Panc1 (cell line): ENCODE measurements at regions not wholly inside any gene's neighbourhood (a gene's known extent, or its start where the extent isn't known, plus 50 kb on each side); places are given as distances from the start of the nearest gene placed in this dataset.

ENCODE experiments used
- ATAC-seq: fragments of 200-7000 bp; cut with Tn5 transposase; 2 replicates; pipeline ENCODE4 v1.9.1; 2020; ENCODE audit warnings: mild to moderate bottlenecking, moderate library complexity
- BruUV-seq: library from RNA; stranded (reverse); fragments of 400-500 nt; replicated peaks from 2 replicates; lab custom pipeline; 2021; lab: Mats Ljungman, UMichigan
- CTCF ChIA-PET: fragments of 300-600 bp; sonication (Branson Sonifier 250); formaldehyde crosslinking; loops from one replicate; lab custom pipeline; 2022; ENCODE audit warnings: antibody characterized with exemption; lab: Charles Lee
- POLR2A ChIA-PET: fragments of 300-600 bp; sonication (Branson Sonifier 250); formaldehyde crosslinking; loops from one replicate; lab custom pipeline; 2022; ENCODE audit warnings: antibody characterized with exemption; lab: Charles Lee
- DNase-seq: peaks from one replicate; pipeline ENCODE4 v3.0.0-alpha.2; 2010; ENCODE audit warnings: low read depth, low spot score
- H3K27ac ChIP-seq: 2 replicates; pipeline ENCODE4 v1.5.1; 2011; ENCODE audit warnings: mild to moderate bottlenecking, low read length, inconsistent platforms
- H3K27me3 ChIP-seq: fragments of 200-500 bp; sonication (Bioruptor generic); 2 replicates; pipeline ENCODE4 v1.6.0; 2014; ENCODE audit warnings: low read length, inconsistent platforms; ENCODE audit not compliant: control insufficient read depth, insufficient read depth
- H3K36me3 ChIP-seq: fragments of 200-500 bp; sonication (Bioruptor generic); 2 replicates; pipeline ENCODE4 v1.5.1; 2014; ENCODE audit warnings: inconsistent platforms, mild to moderate bottlenecking, low read length, moderate library complexity; ENCODE audit not compliant: control insufficient read depth, insufficient read depth
- H3K4me1 ChIP-seq: 2 replicates; pipeline ENCODE4 v1.5.1; 2011; ENCODE audit warnings: inconsistent platforms, mild to moderate bottlenecking, low read length, moderate library complexity; ENCODE audit not compliant: control insufficient read depth, insufficient read depth
- H3K4me3 ChIP-seq, 2 experiments: 2 replicates each; pipeline ENCODE4 v1.5.1; 2011 to 2012; ENCODE audit warnings: low read depth in 2 of 2, low read length in 2 of 2, mild to moderate bottlenecking in 2 of 2, inconsistent platforms in 1 of 2, moderate library complexity in 1 of 2
- H3K9me3 ChIP-seq: fragments of 200-500 bp; sonication (Bioruptor generic); 2 replicates; pipeline ENCODE4 v1.5.1; 2014; ENCODE audit warnings: low read depth, mild to moderate bottlenecking, inconsistent platforms, low read length, moderate library complexity; ENCODE audit not compliant: control insufficient read depth, insufficient read depth
- POLR2AphosphoS5 ChIP-seq: IDR thresholded peaks from 2 replicates; pipeline ENCODE4 v1.6.1; 2012; ENCODE audit warnings: mild to moderate bottlenecking, low read depth, low read length, moderate library complexity
- SIN3A ChIP-seq: IDR thresholded peaks from 2 replicates; pipeline ENCODE4 v1.6.1; 2012; ENCODE audit warnings: low read depth, mild to moderate bottlenecking, low read length, moderate library complexity, borderline replicate concordance; ENCODE audit not compliant: insufficient read depth
- TCF7L2 ChIP-seq: IDR thresholded peaks from 2 replicates; pipeline ENCODE4 v1.6.1; 2011; ENCODE audit warnings: mild to moderate bottlenecking, low read depth, low read length, inconsistent platforms
- in situ Hi-C: cut with HindIII; loops from 2 replicates; pipeline ENCODE4 v1.10.0; 2016; ENCODE audit warnings: low sequenced_read_pairs, low pct_unique_long_range_greater_than_20kb
- intact Hi-C: fragments of 100-400 bp; cut with micrococcal nuclease; formaldehyde crosslinking; loops from one replicate; pipeline ENCODE4 v1.10.0; 2022; ENCODE audit not compliant: unreplicated experiment
- TF ChIP-seq, protein P1 (sequence below), 2 experiments: IDR thresholded peaks; 2 replicates each; pipeline ENCODE4 v1.6.1; 2011 to 2012; ENCODE audit warnings: low read depth in 2 of 2, control low read depth in 1 of 2, low read length in 1 of 2, mild to moderate bottlenecking in 1 of 2, moderate library complexity in 1 of 2; ENCODE audit not compliant: insufficient read depth in 1 of 2
- TF ChIP-seq, protein P2 (sequence below): fragments of 450-650 bp; IDR thresholded peaks from 2 replicates; pipeline ENCODE4 v1.5.1; 2017; ENCODE audit warnings: mild to moderate bottlenecking

DNA sequence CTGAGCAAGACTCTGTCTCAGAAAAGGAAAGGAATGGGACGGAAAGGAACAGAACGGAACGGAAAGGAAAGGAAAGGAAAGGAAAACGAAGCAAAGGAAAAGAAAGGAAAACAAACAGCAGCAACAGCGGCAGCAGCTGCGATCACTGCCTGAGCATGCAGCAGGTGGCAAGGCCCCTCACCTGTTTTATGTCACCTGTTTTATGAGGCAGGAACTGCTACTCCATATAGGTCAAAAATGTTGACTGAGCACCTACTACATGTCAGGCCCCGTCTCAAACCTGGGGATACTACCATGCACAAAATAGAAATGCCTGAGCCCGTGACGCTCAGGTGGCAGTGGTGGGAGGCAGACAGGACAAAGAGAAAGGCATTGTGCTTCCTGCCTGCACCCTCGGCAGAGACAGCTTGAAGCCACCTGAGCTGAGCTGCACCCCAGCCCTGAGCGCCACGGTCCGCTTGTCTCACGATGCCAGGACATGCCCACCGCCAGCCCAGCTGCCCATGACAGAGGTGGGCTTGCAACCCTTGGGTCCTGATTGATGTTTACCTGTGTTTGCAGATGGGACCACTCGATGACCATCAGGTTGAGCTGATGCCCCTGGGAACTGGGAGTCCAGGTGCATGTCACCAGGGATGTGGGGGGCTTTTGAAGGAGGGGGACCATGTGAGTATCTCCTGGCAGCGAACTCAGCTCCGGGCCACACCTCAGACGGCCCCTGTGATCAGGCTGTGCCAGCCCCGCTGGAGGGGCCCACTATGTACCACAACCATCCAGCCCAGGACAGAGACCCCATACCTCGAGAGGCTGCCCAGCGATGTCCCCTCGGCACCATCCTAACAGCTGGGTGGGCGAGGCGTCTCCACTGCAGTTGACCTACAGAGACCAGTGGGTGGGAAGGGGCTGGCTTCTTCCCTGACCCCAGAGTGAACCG, 77.4 kb downstream of the RMI2 start:
- Histone ChIP-seq H3K36me3 (no peaks in the 10 kb centered on the region), H3K4me1 (no peaks in the 10 kb centered on the region), H3K4me3 (no peak overlapping the region), H3K9me3 (no peaks in the 10 kb centered on the region), H3K27me3 (no peaks in the 10 kb centered on the region), H3K27ac (no peak overlapping the region)
- ATAC-seq, result no peak
- TF ChIP-seq, protein P1, sequence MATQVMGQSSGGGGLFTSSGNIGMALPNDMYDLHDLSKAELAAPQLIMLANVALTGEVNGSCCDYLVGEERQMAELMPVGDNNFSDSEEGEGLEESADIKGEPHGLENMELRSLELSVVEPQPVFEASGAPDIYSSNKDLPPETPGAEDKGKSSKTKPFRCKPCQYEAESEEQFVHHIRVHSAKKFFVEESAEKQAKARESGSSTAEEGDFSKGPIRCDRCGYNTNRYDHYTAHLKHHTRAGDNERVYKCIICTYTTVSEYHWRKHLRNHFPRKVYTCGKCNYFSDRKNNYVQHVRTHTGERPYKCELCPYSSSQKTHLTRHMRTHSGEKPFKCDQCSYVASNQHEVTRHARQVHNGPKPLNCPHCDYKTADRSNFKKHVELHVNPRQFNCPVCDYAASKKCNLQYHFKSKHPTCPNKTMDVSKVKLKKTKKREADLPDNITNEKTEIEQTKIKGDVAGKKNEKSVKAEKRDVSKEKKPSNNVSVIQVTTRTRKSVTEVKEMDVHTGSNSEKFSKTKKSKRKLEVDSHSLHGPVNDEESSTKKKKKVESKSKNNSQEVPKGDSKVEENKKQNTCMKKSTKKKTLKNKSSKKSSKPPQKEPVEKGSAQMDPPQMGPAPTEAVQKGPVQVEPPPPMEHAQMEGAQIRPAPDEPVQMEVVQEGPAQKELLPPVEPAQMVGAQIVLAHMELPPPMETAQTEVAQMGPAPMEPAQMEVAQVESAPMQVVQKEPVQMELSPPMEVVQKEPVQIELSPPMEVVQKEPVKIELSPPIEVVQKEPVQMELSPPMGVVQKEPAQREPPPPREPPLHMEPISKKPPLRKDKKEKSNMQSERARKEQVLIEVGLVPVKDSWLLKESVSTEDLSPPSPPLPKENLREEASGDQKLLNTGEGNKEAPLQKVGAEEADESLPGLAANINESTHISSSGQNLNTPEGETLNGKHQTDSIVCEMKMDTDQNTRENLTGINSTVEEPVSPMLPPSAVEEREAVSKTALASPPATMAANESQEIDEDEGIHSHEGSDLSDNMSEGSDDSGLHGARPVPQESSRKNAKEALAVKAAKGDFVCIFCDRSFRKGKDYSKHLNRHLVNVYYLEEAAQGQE (IDR thresholded peaks at IDR 0.05; ENCODE audit: insufficient read depth in 1 of 2, low read depth in 2 of 2, low read length in 1 of 2), result no peak
- TF ChIP-seq TCF7L2, result no peak
- TF ChIP-seq, protein P2, sequence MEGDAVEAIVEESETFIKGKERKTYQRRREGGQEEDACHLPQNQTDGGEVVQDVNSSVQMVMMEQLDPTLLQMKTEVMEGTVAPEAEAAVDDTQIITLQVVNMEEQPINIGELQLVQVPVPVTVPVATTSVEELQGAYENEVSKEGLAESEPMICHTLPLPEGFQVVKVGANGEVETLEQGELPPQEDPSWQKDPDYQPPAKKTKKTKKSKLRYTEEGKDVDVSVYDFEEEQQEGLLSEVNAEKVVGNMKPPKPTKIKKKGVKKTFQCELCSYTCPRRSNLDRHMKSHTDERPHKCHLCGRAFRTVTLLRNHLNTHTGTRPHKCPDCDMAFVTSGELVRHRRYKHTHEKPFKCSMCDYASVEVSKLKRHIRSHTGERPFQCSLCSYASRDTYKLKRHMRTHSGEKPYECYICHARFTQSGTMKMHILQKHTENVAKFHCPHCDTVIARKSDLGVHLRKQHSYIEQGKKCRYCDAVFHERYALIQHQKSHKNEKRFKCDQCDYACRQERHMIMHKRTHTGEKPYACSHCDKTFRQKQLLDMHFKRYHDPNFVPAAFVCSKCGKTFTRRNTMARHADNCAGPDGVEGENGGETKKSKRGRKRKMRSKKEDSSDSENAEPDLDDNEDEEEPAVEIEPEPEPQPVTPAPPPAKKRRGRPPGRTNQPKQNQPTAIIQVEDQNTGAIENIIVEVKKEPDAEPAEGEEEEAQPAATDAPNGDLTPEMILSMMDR, result no peak
- TF ChIP-seq SIN3A, result no peak
- no peak for TF ChIP-seq POLR2AphosphoS5
- no TSS peak for BruUV-seq
- no peak for DNase-seq
- POLR2A ChIA-PET, result no interaction called here
- intact Hi-C loops (no loop called here), in situ Hi-C loops (no loop called here)
- CTCF ChIA-PET, result no interaction called here

DNA sequence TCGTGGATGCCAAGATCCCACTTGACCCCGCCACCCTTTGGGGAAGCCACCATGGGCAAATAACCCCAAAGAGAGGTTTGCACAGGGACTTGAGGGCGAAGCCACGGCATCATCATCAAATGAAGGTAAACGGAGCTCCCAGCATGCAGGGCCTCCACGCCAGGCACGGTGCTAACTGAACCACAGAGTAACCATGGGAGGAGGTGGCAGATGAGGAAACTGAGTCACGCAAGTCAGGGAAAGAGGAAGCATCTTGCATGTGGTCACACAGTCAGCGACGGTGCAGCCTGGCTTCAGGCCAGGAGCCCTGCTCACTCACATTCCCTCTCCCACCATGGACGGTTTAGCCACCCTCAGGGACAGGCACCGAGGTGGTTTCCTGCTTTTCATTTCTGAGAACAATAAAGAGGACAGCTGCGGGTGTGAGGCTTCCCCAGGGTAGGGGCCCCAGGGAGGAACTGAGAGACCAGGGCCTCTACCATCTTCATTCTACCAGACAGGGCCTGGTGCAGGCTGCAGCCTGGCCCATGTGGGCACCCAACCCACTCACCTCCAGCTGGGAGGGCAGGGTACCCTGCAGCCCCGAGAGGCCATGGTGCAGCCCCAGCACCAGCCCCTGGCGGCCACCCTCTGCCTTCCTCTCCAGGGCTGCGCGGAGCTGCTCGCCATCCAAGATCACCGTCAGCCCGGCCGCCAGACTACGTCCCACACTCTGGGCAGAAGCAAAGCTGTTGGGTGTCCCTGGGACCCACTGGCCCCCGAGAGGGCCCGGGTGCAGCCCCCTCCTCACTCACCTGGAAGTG, 78.3 kb downstream of the RMI2 start:
- no peak for DNase-seq
- intact Hi-C loops (no loop called here), in situ Hi-C loops (no loop called here)
- no TSS peak for BruUV-seq
- TF ChIP-seq SIN3A (no peak), POLR2AphosphoS5 (no peak), TCF7L2 (no peak)
- TF ChIP-seq, protein P2, result no peak
- TF ChIP-seq, protein P1 (IDR thresholded peaks at IDR 0.05; ENCODE audit: insufficient read depth in 1 of 2, low read depth in 2 of 2, low read length in 1 of 2), result no peak
- Histone ChIP-seq H3K4me3 (no peak overlapping the region), H3K36me3 (no peaks in the 10 kb centered on the region), H3K4me1 (no peaks in the 10 kb centered on the region), H3K27me3 (no peaks in the 10 kb centered on the region), H3K27ac (no peak overlapping the region), H3K9me3 (no peaks in the 10 kb centered on the region)
- CTCF ChIA-PET, result no interaction called here
- peak; percentile 35; the same call in 1 of the 2 replicates for ATAC-seq
- POLR2A ChIA-PET, result no interaction called here
